ENCODE measurements at regions not wholly inside any gene's neighbourhood (a gene's known extent, or its start where the extent isn't known, plus 50 kb on each side); places are given as distances from the start of the nearest gene placed in this dataset.

- TF ChIP-seq CTCF (IDR thresholded peaks at IDR 0.05 in 4 of 5, conservative IDR thresholded peaks at IDR 0.05 in 1 of 5) (no peak), POLR2A (IDR thresholded peaks at IDR 0.05) (no peak)
Observed at GRCh38 chr7:28301148-28301641, 111.1 kb upstream of the CREB5 start.
